CMK (cell line): ENCODE measurements at regions not wholly inside any gene's neighbourhood (a gene's known extent, or its start where the extent isn't known, plus 50 kb on each side); places are given as distances from the start of the nearest gene placed in this dataset.
"Not testable (repeated sequence)": the region's sequence is repeated elsewhere in the genome, so short reads cannot be mapped to it uniquely, and the experiment has no call there.

Experiments used
- DNase-seq: peaks from one replicate; pipeline ENCODE4 v3.0.0-alpha.2; 2010; ENCODE audit warnings: low read depth

GRCh38 chr6:11848852-11849731, 70.5 kb upstream of the ADTRP start:
- no peak for DNase-seq

- no peak for DNase-seq
Measured at GRCh38 chr6:11848346-11848651, 69.7 kb upstream of the ADTRP start.

DNA sequence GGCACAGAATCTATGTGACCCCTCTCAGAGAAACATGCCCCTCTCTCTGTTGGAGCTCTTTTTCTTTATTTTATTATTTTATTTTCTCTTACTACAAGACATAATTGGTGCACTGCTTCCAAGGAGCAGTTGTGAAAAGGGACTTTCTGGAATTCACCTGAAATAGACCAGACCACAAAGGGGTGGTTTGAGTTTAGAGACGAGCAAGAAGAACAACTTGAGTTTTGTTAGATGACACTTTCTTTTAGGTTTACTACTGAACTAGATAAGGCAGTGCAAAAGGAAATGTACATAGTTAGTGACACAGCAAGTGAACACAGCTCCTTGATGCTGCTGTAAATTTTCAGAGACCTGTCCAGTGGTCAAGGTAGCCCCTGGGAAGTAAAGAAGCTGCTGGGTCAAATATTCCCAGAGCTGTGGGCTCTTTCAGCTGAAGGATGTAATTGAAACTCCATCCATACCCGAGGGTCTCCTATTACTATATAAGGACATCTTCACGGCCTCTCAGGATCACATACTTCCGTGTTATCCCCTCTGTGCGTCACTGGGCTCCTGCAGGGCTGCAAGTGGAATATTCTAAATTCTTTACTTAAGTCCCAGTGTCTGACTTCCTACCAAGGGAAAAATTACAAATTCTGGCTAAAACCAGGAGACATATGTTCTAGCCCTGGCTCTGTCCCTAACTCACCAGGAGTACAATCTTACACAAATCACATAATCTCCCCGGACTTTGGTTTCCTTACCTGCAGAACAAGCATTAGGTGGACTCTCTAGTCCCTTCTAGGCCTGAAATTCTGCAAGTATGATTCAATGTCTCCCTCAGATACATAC, 69.1 kb upstream of the ADTRP start:
- no peak for DNase-seq

GRCh38 chr6:11847068-11847467, 68.5 kb upstream of the ADTRP start:
- DNase-seq = not testable (repeated sequence)

DNA sequence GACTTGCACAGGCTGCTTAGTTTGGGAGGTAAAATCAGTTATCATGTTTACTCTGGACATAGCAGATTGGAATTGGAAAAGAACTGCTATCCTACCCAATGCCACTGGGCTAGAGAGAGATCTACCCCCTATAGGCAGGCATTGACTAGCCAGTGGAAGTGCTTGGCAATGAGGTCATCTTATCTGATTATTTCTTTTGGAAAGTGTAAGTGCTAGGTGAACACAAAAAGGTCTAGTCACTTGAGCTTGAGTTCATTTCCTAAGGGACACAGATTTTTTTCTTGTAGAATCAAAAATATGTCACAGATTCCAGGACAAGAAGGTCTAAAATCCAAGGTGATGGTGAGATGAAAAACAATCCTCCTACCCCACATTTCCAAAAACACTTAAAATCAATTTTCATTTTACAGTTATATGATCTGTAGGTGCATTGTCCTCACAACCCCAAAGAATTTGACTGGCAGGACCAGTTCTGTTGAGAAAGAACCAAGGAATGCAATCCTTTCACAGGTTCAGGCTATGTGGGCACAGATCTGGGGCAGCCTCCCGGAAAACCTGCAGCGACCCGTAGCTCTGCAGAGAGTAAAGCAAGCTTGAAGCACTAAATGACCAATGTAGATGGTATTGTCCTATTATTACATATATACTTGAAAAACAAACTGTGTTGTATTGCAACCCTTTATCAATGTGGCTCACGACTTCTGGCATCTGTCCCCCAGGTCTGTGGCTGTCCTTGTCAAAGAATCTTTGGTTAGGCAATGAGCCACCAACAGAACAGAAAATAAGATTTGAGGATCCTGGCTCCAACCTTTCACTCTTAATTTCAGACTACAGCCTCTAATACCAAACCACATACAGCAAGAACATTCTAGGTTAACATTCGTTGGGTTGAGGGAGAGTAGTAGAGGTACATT, 67.3 kb upstream of the ADTRP start:
- DNase-seq = no peak

GRCh38 chr6:11842795-11843194, 64.2 kb upstream of the ADTRP start:
- not testable (repeated sequence) for DNase-seq

- DNase-seq = no peak
Measured at GRCh38 chr6:11835065-11835464, 56.5 kb upstream of the ADTRP start.

DNA sequence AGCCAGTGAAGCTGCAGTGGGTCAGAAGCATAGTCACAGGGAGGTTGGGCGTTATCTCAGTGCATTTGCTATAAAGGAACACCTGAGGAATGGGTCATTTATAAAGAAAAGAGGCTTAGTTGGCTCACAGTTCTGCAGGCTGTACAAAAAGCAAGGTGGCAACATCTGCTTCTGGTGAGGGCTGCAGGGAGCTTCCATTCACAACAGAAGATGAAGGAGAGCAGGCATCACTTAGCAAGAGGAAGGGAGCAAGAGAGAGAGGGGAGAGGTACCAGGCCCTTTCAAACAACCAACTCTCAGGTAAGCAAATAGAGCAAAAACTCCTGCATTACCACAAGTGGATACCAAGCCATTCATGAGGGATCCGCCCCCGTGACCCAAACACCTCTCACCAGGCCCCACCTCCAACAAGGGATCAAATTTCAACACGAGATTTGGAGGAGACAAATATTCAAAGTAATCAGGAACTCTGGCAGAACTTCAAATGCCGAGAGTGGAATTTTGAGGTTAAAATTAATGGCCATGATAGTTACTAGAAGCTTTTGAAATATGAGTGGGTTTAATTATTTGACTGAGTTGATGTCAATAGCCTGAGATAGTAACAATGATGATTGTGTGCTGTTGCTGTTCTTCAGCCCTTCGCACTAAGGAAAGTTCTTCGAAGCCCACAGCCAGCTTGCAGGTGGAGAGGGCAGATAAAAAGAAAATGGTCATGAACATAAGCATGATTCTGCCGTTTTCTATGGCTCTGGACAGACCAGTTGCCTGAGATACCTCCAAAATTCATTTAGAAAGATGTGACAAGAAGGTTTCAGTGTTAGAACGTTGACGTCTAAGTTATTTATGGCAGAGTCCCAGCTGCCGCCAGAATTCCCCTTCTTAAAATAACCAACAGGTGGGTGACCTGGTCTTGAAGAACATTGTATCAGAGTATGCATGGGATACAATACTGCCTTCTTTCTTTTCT, 55.3 kb upstream of the ADTRP start:
- DNase-seq = no peak

DNA sequence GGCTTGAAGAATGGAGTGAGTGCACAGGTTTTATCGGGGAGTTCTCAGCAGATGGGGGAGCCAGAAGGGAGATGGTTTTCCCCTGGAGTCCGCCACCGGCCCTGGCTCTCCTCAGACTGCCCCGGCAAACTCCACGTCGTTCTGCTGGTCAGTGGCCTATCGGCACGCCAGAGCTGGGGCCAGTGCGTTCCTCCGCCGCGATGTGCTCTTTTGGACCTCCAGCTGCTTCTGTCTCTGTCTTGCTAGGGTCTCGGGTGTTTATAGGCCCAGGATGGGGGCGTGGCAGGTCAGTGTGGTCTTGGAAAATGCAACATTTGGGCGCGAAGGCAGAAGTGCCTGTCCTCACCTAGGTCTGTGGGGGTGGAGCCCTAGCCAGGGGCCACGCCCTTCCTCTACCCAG, 53.0 kb upstream of the ADTRP start:
- DNase-seq = no peak

DNA sequence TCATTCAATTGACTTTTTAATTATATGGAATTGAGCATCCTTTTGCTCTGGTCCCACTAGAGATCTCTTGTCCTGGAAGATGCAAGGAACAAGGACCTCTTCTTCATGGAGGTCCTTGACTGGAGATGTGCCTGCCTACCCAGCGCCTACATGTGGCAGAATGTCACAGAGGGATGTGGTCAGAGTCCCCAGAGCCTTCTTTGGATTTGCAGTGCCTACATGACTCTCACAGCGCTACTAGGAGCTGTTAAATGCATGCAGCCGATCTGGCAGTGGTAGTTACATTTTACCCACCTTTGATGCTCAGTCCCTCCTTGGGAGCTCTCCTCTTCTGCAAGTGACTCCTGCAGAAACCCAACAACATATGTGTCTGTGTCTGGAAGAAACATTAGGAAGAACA, 51.9 kb upstream of the ADTRP start:
- DNase-seq = no peak

GRCh38 chr6:11830105-11830504, 51.5 kb upstream of the ADTRP start:
- DNase-seq = no peak

- no peak for DNase-seq
Measured at GRCh38 chr6:11828262-11828870, 49.8 kb upstream of the ADTRP start.
